ENCODE measurements at regions not wholly inside any gene's neighbourhood (a gene's known extent, or its start where the extent isn't known, plus 50 kb on each side); places are given as distances from the start of the nearest gene placed in this dataset.
"Not testable (repeated sequence)": the region's sequence is repeated elsewhere in the genome, so short reads cannot be mapped to it uniquely, and the experiment has no call there.

- DNase-seq: not testable (repeated sequence)
Measured at GRCh38 chr9:39463696-39464095, 108.2 kb downstream of the SPATA31A1 start.

- DNase-seq: peak; percentile 76
Measured at GRCh38 chr9:39464122-39464777, 108.8 kb downstream of the SPATA31A1 start.

- DNase-seq: not testable (repeated sequence)
Measured at GRCh38 chr9:39474499-39474898, 119.0 kb downstream of the SPATA31A1 start.

- not testable (repeated sequence) for DNase-seq
Measured at GRCh38 chr9:39483073-39483472, 127.6 kb downstream of the SPATA31A1 start.

- DNase-seq: not testable (repeated sequence)
Measured at GRCh38 chr9:39483880-39484279, 128.4 kb downstream of the SPATA31A1 start.

GRCh38 chr9:39484292-39484691 is 128.8 kb downstream of the SPATA31A1 start:
- not testable (repeated sequence) for DNase-seq

- DNase-seq: not testable (repeated sequence)
Measured at GRCh38 chr9:39487477-39487876, 132.0 kb downstream of the SPATA31A1 start.

- DNase-seq: not testable (repeated sequence)
Measured at GRCh38 chr9:39496248-39496647, 140.8 kb downstream of the SPATA31A1 start.

GRCh38 chr9:39503178-39503577 is 147.7 kb downstream of the SPATA31A1 start:
- not testable (repeated sequence) for DNase-seq

- DNase-seq: not testable (repeated sequence)
Measured at GRCh38 chr9:39527387-39528029, 172.0 kb downstream of the SPATA31A1 start.

GRCh38 chr9:39532597-39532996 is 177.1 kb downstream of the SPATA31A1 start:
- not testable (repeated sequence) for DNase-seq

- not testable (repeated sequence) for DNase-seq
Measured at GRCh38 chr9:39533001-39533762, 177.7 kb downstream of the SPATA31A1 start.

- DNase-seq: not testable (repeated sequence)
Measured at GRCh38 chr9:39533763-39534548, 178.5 kb downstream of the SPATA31A1 start.

- not testable (repeated sequence) for DNase-seq
Measured at GRCh38 chr9:39534897-39535296, 179.4 kb downstream of the SPATA31A1 start.

GRCh38 chr9:39542157-39542556 is 186.7 kb downstream of the SPATA31A1 start:
- not testable (repeated sequence) for DNase-seq

GRCh38 chr9:39545079-39545478 is 189.6 kb downstream of the SPATA31A1 start:
- not testable (repeated sequence) for DNase-seq

- DNase-seq: not testable (repeated sequence)
Measured at GRCh38 chr9:39550573-39550972, 195.1 kb downstream of the SPATA31A1 start.

GRCh38 chr9:39551544-39551943 is 196.1 kb downstream of the SPATA31A1 start:
- DNase-seq: not testable (repeated sequence)

- DNase-seq: not testable (repeated sequence)
Measured at GRCh38 chr9:39552242-39552881, 196.9 kb downstream of the SPATA31A1 start.

- not testable (repeated sequence) for DNase-seq
Measured at GRCh38 chr9:39554352-39554751, 198.9 kb downstream of the SPATA31A1 start.

GRCh38 chr9:39559384-39559783 is 203.9 kb downstream of the SPATA31A1 start:
- peak; percentile 3 for DNase-seq

- not testable (repeated sequence) for DNase-seq
Measured at GRCh38 chr9:39566782-39567181, 211.3 kb downstream of the SPATA31A1 start.
